ENCODE measurements at regions not wholly inside any gene's neighbourhood (a gene's known extent, or its start where the extent isn't known, plus 50 kb on each side); places are given as distances from the start of the nearest gene placed in this dataset.
"Not testable (repeated sequence)": the region's sequence is repeated elsewhere in the genome, so short reads cannot be mapped to it uniquely, and the experiment has no call there.

GRCh38 chr7:45440776-45441175 lies 133.4 kb upstream of the ADCY1 start:
- H3K27me3 ChIP-seq (ENCODE audit: insufficient read depth, low read length); H3K4me3 ChIP-seq (ENCODE audit: low read length); H3K36me3 ChIP-seq (ENCODE audit: insufficient read depth, low read depth, low read length); H3K9ac ChIP-seq (ENCODE audit: low read depth, low read length); H3K27ac ChIP-seq (ENCODE audit: low read length); H3K4me1 ChIP-seq (ENCODE audit: insufficient read depth, low read length); H3K9me3 ChIP-seq (ENCODE audit: insufficient read depth, low read depth, low read length): not testable (repeated sequence)

GRCh38 chr7:45443263-45443662 lies 130.9 kb upstream of the ADCY1 start:
- H3K4me1 ChIP-seq (ENCODE audit: insufficient read depth, low read length): no peaks in the 10 kb centered on the region
- H3K27me3 ChIP-seq (ENCODE audit: insufficient read depth, low read length): no peaks in the 10 kb centered on the region
- no peak overlapping the region for H3K27ac ChIP-seq (ENCODE audit: low read length)
- no peak overlapping the region for H3K9ac ChIP-seq (ENCODE audit: low read depth, low read length)
- H3K36me3 ChIP-seq (ENCODE audit: insufficient read depth, low read depth, low read length): no peaks in the 10 kb centered on the region
- no peak overlapping the region for H3K4me3 ChIP-seq (ENCODE audit: low read length)
- no peaks in the 10 kb centered on the region for H3K9me3 ChIP-seq (ENCODE audit: insufficient read depth, low read depth, low read length)

GRCh38 chr7:45446195-45446944 lies 127.8 kb upstream of the ADCY1 start:
- H3K27me3 ChIP-seq (ENCODE audit: insufficient read depth, low read length): no peaks in the 10 kb centered on the region
- H3K9me3 ChIP-seq (ENCODE audit: insufficient read depth, low read depth, low read length): no peaks in the 10 kb centered on the region
- no peaks in the 10 kb centered on the region for H3K4me1 ChIP-seq (ENCODE audit: insufficient read depth, low read length)
- no peak overlapping the region for H3K27ac ChIP-seq (ENCODE audit: low read length)
- H3K4me3 ChIP-seq (ENCODE audit: low read length): no peak overlapping the region
- no peak overlapping the region for H3K9ac ChIP-seq (ENCODE audit: low read depth, low read length)
- no peaks in the 10 kb centered on the region for H3K36me3 ChIP-seq (ENCODE audit: insufficient read depth, low read depth, low read length)

GRCh38 chr7:45447296-45447695 lies 126.9 kb upstream of the ADCY1 start:
- no peaks in the 10 kb centered on the region for H3K4me1 ChIP-seq (ENCODE audit: insufficient read depth, low read length)
- no peak overlapping the region for H3K9ac ChIP-seq (ENCODE audit: low read depth, low read length)
- H3K4me3 ChIP-seq (ENCODE audit: low read length): no peak overlapping the region
- no peaks in the 10 kb centered on the region for H3K9me3 ChIP-seq (ENCODE audit: insufficient read depth, low read depth, low read length)
- H3K27me3 ChIP-seq (ENCODE audit: insufficient read depth, low read length): no peaks in the 10 kb centered on the region
- H3K36me3 ChIP-seq (ENCODE audit: insufficient read depth, low read depth, low read length): no peaks in the 10 kb centered on the region
- H3K27ac ChIP-seq (ENCODE audit: low read length): no peak overlapping the region

GRCh38 chr7:45450571-45451204 lies 123.5 kb upstream of the ADCY1 start:
- Histone ChIP-seq H3K4me1 (ENCODE audit: insufficient read depth, low read length) (no peaks in the 10 kb centered on the region), H3K9ac (ENCODE audit: low read depth, low read length) (no peak overlapping the region), H3K27ac (ENCODE audit: low read length) (no peak overlapping the region), H3K36me3 (ENCODE audit: insufficient read depth, low read depth, low read length) (no peaks in the 10 kb centered on the region), H3K27me3 (ENCODE audit: insufficient read depth, low read length) (no peaks in the 10 kb centered on the region), H3K9me3 (ENCODE audit: insufficient read depth, low read depth, low read length) (no peaks in the 10 kb centered on the region), H3K4me3 (ENCODE audit: low read length) (no peak overlapping the region)

GRCh38 chr7:45451342-45452035 lies 122.7 kb upstream of the ADCY1 start:
- Histone ChIP-seq H3K27ac (ENCODE audit: low read length) (no peak overlapping the region), H3K4me1 (ENCODE audit: insufficient read depth, low read length) (no peaks in the 10 kb centered on the region), H3K27me3 (ENCODE audit: insufficient read depth, low read length) (no peaks in the 10 kb centered on the region), H3K4me3 (ENCODE audit: low read length) (no peak overlapping the region), H3K36me3 (ENCODE audit: insufficient read depth, low read depth, low read length) (no peaks in the 10 kb centered on the region), H3K9me3 (ENCODE audit: insufficient read depth, low read depth, low read length) (no peaks in the 10 kb centered on the region), H3K9ac (ENCODE audit: low read depth, low read length) (no peak overlapping the region)

GRCh38 chr7:45454771-45455170 lies 119.4 kb upstream of the ADCY1 start:
- Histone ChIP-seq H3K9me3 (ENCODE audit: insufficient read depth, low read depth, low read length) (no peaks in the 10 kb centered on the region), H3K27ac (ENCODE audit: low read length) (no peak overlapping the region), H3K36me3 (ENCODE audit: insufficient read depth, low read depth, low read length) (no peaks in the 10 kb centered on the region), H3K27me3 (ENCODE audit: insufficient read depth, low read length) (no peaks in the 10 kb centered on the region), H3K4me1 (ENCODE audit: insufficient read depth, low read length) (no peaks in the 10 kb centered on the region), H3K9ac (ENCODE audit: low read depth, low read length) (no peak overlapping the region), H3K4me3 (ENCODE audit: low read length) (no peak overlapping the region)

GRCh38 chr7:45455662-45456061 lies 118.5 kb upstream of the ADCY1 start:
- Histone ChIP-seq H3K9ac (ENCODE audit: low read depth, low read length) (no peak overlapping the region), H3K4me3 (ENCODE audit: low read length) (no peak overlapping the region), H3K9me3 (ENCODE audit: insufficient read depth, low read depth, low read length) (no peaks in the 10 kb centered on the region), H3K27ac (ENCODE audit: low read length) (no peak overlapping the region), H3K4me1 (ENCODE audit: insufficient read depth, low read length) (no peaks in the 10 kb centered on the region), H3K36me3 (ENCODE audit: insufficient read depth, low read depth, low read length) (no peaks in the 10 kb centered on the region), H3K27me3 (ENCODE audit: insufficient read depth, low read length) (no peaks in the 10 kb centered on the region)

- H3K27me3 ChIP-seq (ENCODE audit: insufficient read depth, low read length): no peaks in the 10 kb centered on the region
- no peaks in the 10 kb centered on the region for H3K36me3 ChIP-seq (ENCODE audit: insufficient read depth, low read depth, low read length)
- H3K9me3 ChIP-seq (ENCODE audit: insufficient read depth, low read depth, low read length): no peaks in the 10 kb centered on the region
- no peak overlapping the region for H3K9ac ChIP-seq (ENCODE audit: low read depth, low read length)
- H3K27ac ChIP-seq (ENCODE audit: low read length): no peak overlapping the region
- no peaks in the 10 kb centered on the region for H3K4me1 ChIP-seq (ENCODE audit: insufficient read depth, low read length)
- H3K4me3 ChIP-seq (ENCODE audit: low read length): no peak overlapping the region
Measured at GRCh38 chr7:45456105-45456504, 118.1 kb upstream of the ADCY1 start.

GRCh38 chr7:45456747-45457524 lies 117.2 kb upstream of the ADCY1 start:
- no peaks in the 10 kb centered on the region for H3K9me3 ChIP-seq (ENCODE audit: insufficient read depth, low read depth, low read length)
- H3K4me3 ChIP-seq (ENCODE audit: low read length): no peak overlapping the region
- no peaks in the 10 kb centered on the region for H3K4me1 ChIP-seq (ENCODE audit: insufficient read depth, low read length)
- no peak overlapping the region for H3K27ac ChIP-seq (ENCODE audit: low read length)
- no peak overlapping the region for H3K9ac ChIP-seq (ENCODE audit: low read depth, low read length)
- no peaks in the 10 kb centered on the region for H3K36me3 ChIP-seq (ENCODE audit: insufficient read depth, low read depth, low read length)
- no peaks in the 10 kb centered on the region for H3K27me3 ChIP-seq (ENCODE audit: insufficient read depth, low read length)

- Histone ChIP-seq H3K4me3 (ENCODE audit: low read length) (no peak overlapping the region), H3K4me1 (ENCODE audit: insufficient read depth, low read length) (no peaks in the 10 kb centered on the region), H3K27me3 (ENCODE audit: insufficient read depth, low read length) (no peaks in the 10 kb centered on the region)
Measured at GRCh38 chr7:45457591-45457990, 116.6 kb upstream of the ADCY1 start.

More at GRCh38 chr7:45457591-45457990, 116.6 kb upstream of the ADCY1 start:
- Histone ChIP-seq H3K9ac (ENCODE audit: low read depth, low read length) (no peak overlapping the region), H3K36me3 (ENCODE audit: insufficient read depth, low read depth, low read length) (no peaks in the 10 kb centered on the region), H3K27ac (ENCODE audit: low read length) (no peak overlapping the region), H3K9me3 (ENCODE audit: insufficient read depth, low read depth, low read length) (no peaks in the 10 kb centered on the region)

Measured in iPS-20b (cell line).